PC-3 (cell line): ENCODE measurements at regions not wholly inside any gene's neighbourhood (a gene's known extent, or its start where the extent isn't known, plus 50 kb on each side); places are given as distances from the start of the nearest gene placed in this dataset.

Experiments
- ATAC-seq: fragments of 200-7000 bp; cut with Tn5 transposase; 2 replicates; pipeline ENCODE4 v1.9.1; 2020; ENCODE audit warnings: mild to moderate bottlenecking, moderate library complexity
- BruUV-seq: library from RNA; stranded (reverse); fragments of 400-500 nt; replicated peaks from 2 replicates; lab custom pipeline; 2021; lab: Mats Ljungman, UMichigan
- CTCF ChIA-PET: fragments of 300-600 bp; sonication (Branson Sonifier 250); formaldehyde crosslinking; loops from one replicate; lab custom pipeline; 2022; ENCODE audit warnings: antibody characterized with exemption; lab: Charles Lee
- POLR2A ChIA-PET: fragments of 300-600 bp; sonication (Branson Sonifier 250); formaldehyde crosslinking; loops from one replicate; lab custom pipeline; 2022; ENCODE audit warnings: antibody characterized with exemption; ENCODE audit not compliant: unreplicated experiment; lab: Charles Lee
- DNase-seq: peaks from one replicate; pipeline ENCODE4 v3.0.0-alpha.2; 2015
- H2AFZ ChIP-seq: fragments of 300-600 bp; sonication (generic); 2 replicates; pipeline ENCODE4 v1.6.0; 2016; ENCODE audit warnings: antibody characterized with exemption, low read length
- H3F3A ChIP-seq: fragments of 300-600 bp; sonication (generic); one replicate; pipeline ENCODE4 v1.6.0; 2017; ENCODE audit warnings: antibody characterized with exemption, low read length, control low read depth, mild to moderate bottlenecking; ENCODE audit not compliant: unreplicated experiment
- H3K27ac ChIP-seq: fragments of 300-600 bp; sonication (generic); 2 replicates; pipeline ENCODE4 v1.5.1; 2016; ENCODE audit warnings: mild to moderate bottlenecking, low read length
- H3K27me3 ChIP-seq: fragments of 300-600 bp; sonication (generic); 2 replicates; pipeline ENCODE4 v1.6.1; 2016; ENCODE audit warnings: low read length, mixed read lengths
- H3K36me3 ChIP-seq: fragments of 300-600 bp; sonication (generic); 2 replicates; pipeline ENCODE4 v1.6.1; 2016; ENCODE audit warnings: low read depth, mixed run types, low read length, mixed read lengths
- H3K4me1 ChIP-seq: fragments of 300-600 bp; sonication (generic); 2 replicates; pipeline ENCODE4 v1.5.1; 2016; ENCODE audit warnings: low read length; ENCODE audit not compliant: insufficient read depth
- H3K4me2 ChIP-seq: fragments of 300-600 bp; sonication (generic); 2 replicates; pipeline ENCODE4 v1.6.0; 2016; ENCODE audit warnings: low read length
- H3K4me3 ChIP-seq: fragments of 300-600 bp; sonication (generic); 2 replicates; pipeline ENCODE4 v1.5.1; 2016; ENCODE audit warnings: mild to moderate bottlenecking, low read length, mixed read lengths
- H3K79me2 ChIP-seq: fragments of 300-600 bp; sonication (generic); 2 replicates; pipeline ENCODE4 v1.6.1; 2017; ENCODE audit warnings: low read length, mixed read lengths
- H3K9ac ChIP-seq: fragments of 300-600 bp; sonication (generic); 2 replicates; pipeline ENCODE4 v1.6.0; 2016; ENCODE audit warnings: mild to moderate bottlenecking, low read length
- H3K9me2 ChIP-seq: fragments of 300-600 bp; sonication (generic); replicated peaks from 2 replicates; pipeline ENCODE4 v1.6.1; 2016; ENCODE audit warnings: mixed run types, low read length, mixed read lengths
- H3K9me3 ChIP-seq: fragments of 300-600 bp; sonication (generic); 2 replicates; pipeline ENCODE4 v1.6.1; 2016; ENCODE audit warnings: low read length, mixed read lengths
- H4K20me1 ChIP-seq: fragments of 300-600 bp; sonication (generic); 2 replicates; pipeline ENCODE4 v1.6.1; 2016; ENCODE audit warnings: low read length, mixed read lengths
- CTCF ChIP-seq: fragments of 300-600 bp; sonication (generic); conservative IDR thresholded peaks from 2 replicates; pipeline ENCODE4 v1.5.1; 2017; ENCODE audit warnings: antibody characterized with exemption, low read depth, mild to moderate bottlenecking, low read length
- EZH2 ChIP-seq: fragments of 300-600 bp; sonication (generic); IDR thresholded peaks from one replicate; pipeline ENCODE4 v1.6.1; 2017; ENCODE audit warnings: antibody characterized with exemption, mild to moderate bottlenecking, low read length; ENCODE audit not compliant: unreplicated experiment
- EZH2phosphoT487 ChIP-seq: fragments of 300-600 bp; sonication (generic); IDR thresholded peaks from 2 replicates; pipeline ENCODE4 v1.6.1; 2018; ENCODE audit warnings: mild to moderate bottlenecking, antibody characterized with exemption, low read length, borderline replicate concordance
- intact Hi-C: fragments of 100-400 bp; cut with micrococcal nuclease; formaldehyde crosslinking; loops from 2 replicates; pipeline ENCODE4 v1.9.0; 2023

DNA sequence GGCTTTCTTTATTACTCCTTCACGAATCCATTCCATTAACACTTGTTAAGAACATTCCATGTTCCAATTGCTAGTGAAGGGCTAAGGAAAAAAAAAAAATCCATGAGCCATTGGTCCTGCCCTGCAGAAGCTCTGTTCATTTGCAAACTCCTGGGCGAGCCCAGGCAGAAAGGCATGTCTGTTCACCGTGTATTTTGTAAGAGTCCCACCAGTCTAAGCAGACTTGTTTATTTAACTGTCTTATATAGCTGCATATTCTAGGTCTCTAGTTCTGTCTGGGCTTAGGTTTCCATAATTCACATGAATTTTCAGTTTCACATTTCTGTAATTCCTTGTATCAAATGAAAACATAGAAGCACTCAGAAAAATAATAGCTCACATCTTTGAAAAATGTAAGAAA is 97.4 kb upstream of the POU2AF2 start:
- no peaks in the 10 kb centered on the region for H3K4me1 ChIP-seq
- no peak overlapping the region for H3K4me2 ChIP-seq
- peaks cover 52% of the 10 kb centered on the region for H3K27me3 ChIP-seq
- ChIA-PET POLR2A (no interaction called here), CTCF (no interaction called here)
- H4K20me1 ChIP-seq, result no peaks in the 10 kb centered on the region
- DNase-seq (no peak), ATAC-seq (no peak)
- H3K9ac ChIP-seq, result no peak overlapping the region
- H3F3A ChIP-seq, result no peaks in the 10 kb centered on the region
- H3K36me3 ChIP-seq, result no peaks in the 10 kb centered on the region
- no peak overlapping the region for H2AFZ ChIP-seq
- BruUV-seq, result no TSS peak
- H3K9me2 ChIP-seq, result 0 out of 2 replicates have a peak, but pooled peaks cover 3% of the 10 kb centered on the region
- H3K27ac ChIP-seq, result no peak overlapping the region
- intact Hi-C loops, result no loop called here
- no peaks in the 10 kb centered on the region for H3K79me2 ChIP-seq
- H3K4me3 ChIP-seq, result no peak overlapping the region
- no peaks in the 10 kb centered on the region for H3K9me3 ChIP-seq
- TF ChIP-seq EZH2phosphoT487 (no peak), CTCF (no peak), EZH2 (no peak)

DNA sequence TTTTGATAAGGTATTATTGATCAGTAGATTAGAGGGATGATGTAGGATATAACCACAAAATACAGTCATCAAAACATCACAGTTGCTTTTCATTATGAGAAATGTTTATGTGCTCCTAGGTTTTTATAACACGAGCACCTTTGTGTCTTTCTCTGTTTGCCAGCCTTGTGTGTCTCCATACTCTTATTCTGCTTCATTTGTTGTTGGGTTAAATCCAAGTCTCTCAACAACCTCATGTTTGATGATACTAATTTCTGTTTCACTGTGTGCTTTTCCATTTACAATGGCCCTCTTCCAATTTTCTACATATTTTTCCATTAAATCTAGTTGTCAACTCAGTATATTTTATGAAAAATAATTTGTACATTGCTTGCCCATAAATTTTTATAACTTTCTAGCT is 107.7 kb upstream of the POU2AF2 start:
- Histone ChIP-seq H3K4me1 (no peaks in the 10 kb centered on the region), H3K4me3 (no peak overlapping the region), H3F3A (no peaks in the 10 kb centered on the region), H3K9me2 (no peaks in the 10 kb centered on the region), H3K4me2 (no peak overlapping the region), H3K9me3 (no peaks in the 10 kb centered on the region), H4K20me1 (no peaks in the 10 kb centered on the region), H3K27me3 (peaks cover 58% of the 10 kb centered on the region), H3K36me3 (no peaks in the 10 kb centered on the region), H2AFZ (no peak overlapping the region), H3K9ac (no peak overlapping the region), H3K27ac (no peak overlapping the region), H3K79me2 (no peaks in the 10 kb centered on the region)
- CTCF ChIA-PET, result no interaction called here
- POLR2A ChIA-PET, result no interaction called here
- DNase-seq, result no peak
- TF ChIP-seq EZH2phosphoT487 (no peak), EZH2 (no peak), CTCF (no peak)
- no TSS peak for BruUV-seq
- intact Hi-C loops, result no loop called here
- ATAC-seq, result no peak

DNA sequence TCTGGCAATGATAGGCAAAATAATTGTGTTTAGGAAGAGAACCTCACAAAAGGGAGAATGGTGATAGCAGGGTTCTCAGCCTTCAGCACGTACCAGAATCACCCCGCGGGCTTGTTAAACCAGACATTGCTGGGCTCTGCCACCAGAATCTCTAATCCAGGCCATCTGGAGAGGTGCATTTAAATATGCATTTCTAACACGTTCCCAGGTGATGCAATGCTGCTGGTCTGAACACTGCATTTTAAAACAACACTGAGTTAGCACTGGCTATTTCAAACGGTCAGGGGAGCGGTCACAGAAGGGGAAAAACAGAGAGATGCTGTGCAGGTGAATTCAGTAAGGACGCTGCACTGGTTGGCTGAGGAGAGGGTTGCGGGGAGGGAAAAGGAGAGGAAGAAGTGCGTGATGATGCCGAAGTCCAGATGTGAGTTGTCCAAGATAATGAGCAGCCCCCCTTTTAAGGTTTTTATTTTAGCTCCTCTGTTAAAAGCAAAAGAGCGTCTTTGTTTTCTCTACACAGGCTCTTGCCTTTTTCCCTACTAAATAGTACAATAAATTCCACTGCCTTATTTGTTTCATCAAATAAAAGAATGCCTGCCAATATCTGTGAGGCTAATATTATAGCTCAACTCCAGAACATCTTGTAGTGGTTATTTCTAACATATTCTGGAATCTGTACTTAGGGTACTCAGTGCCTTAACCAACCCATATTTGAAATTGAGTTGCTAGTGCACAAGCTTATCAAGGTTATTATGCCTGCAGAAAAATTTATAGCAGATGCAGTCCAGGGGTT is 109.6 kb upstream of the POU2AF2 start:
- DNase-seq, result no peak
- intact Hi-C loops, result no loop called here
- BruUV-seq, result no TSS peak
- H3K4me3 ChIP-seq, result no peak overlapping the region
- H3K27me3 ChIP-seq, result peaks cover 58% of the 10 kb centered on the region
- H3K9ac ChIP-seq, result no peak overlapping the region
- H3K9me2 ChIP-seq, result no peaks in the 10 kb centered on the region
- POLR2A ChIA-PET, result no interaction called here
- no peaks in the 10 kb centered on the region for H3F3A ChIP-seq
- no peaks in the 10 kb centered on the region for H3K36me3 ChIP-seq
- no peaks in the 10 kb centered on the region for H3K79me2 ChIP-seq
- H3K4me1 ChIP-seq, result no peaks in the 10 kb centered on the region
- H2AFZ ChIP-seq, result no peak overlapping the region
- no peak for TF ChIP-seq CTCF
- TF ChIP-seq EZH2phosphoT487, result no peak
- TF ChIP-seq EZH2, result no peak
- H4K20me1 ChIP-seq, result no peaks in the 10 kb centered on the region
- CTCF ChIA-PET, result no interaction called here
- no peak for ATAC-seq
- H3K4me2 ChIP-seq, result no peak overlapping the region
- no peak overlapping the region for H3K27ac ChIP-seq
- H3K9me3 ChIP-seq, result no peaks in the 10 kb centered on the region
